ENCODE measurements at regions not wholly inside any gene's neighbourhood (a gene's known extent, or its start where the extent isn't known, plus 50 kb on each side); places are given as distances from the start of the nearest gene placed in this dataset.

- H3K27ac ChIP-seq (ENCODE audit: extremely low read length, insufficient read depth, low read length): no peak overlapping the region
- no peaks in the 10 kb centered on the region for H3K27me3 ChIP-seq (ENCODE audit: control insufficient read depth in 1 of 2, insufficient read depth in 2 of 2, low read length in 2 of 2)
- no peaks in the 10 kb centered on the region for H3K4me1 ChIP-seq (ENCODE audit: insufficient read depth, low read length)
- H3K36me3 ChIP-seq (replicated peaks in 1 of 2; ENCODE audit: control insufficient read depth in 1 of 2, insufficient read depth in 2 of 2, low read length in 2 of 2): no peaks in the 10 kb centered on the region
- H2AFZ ChIP-seq (ENCODE audit: low read length): no peak overlapping the region
- ChIA-PET POLR2A (no interaction called here), CTCF (ENCODE audit: low intra/inter-chr PET ratio, low total read pairs) (no interaction called here)
- DNase-seq (ENCODE audit: low spot score): no peak
- H3K4me2 ChIP-seq (ENCODE audit: low read depth, low read length): no peak overlapping the region
- in situ Hi-C loops (cut with HindIII; ENCODE audit: extremely low pct_ligation_motif_present, low pct_unique_long_range_greater_than_20kb): no loop called here
- no peak for FAIRE-seq
- H3K9ac ChIP-seq (ENCODE audit: insufficient read depth, low read depth, low read length): no peak overlapping the region
- H4K20me1 ChIP-seq (ENCODE audit: insufficient read depth, low read length): no peaks in the 10 kb centered on the region
- no peaks in the 10 kb centered on the region for H3K79me2 ChIP-seq (ENCODE audit: insufficient read depth, low read length)
- intact Hi-C loops (cut with micrococcal nuclease; ENCODE audit: unreplicated experiment): no loop called here
- no peak overlapping the region for H3K4me3 ChIP-seq (replicated peaks in 1 of 3; ENCODE audit: insufficient read depth in 1 of 3, low read depth in 2 of 3, low read length in 3 of 3)
- H3K9me3 ChIP-seq (ENCODE audit: low read length): no peaks in the 10 kb centered on the region
- no TSS peak for BruUV-seq (replicated peaks)
- 3% methylated on average over 3 of the region's 3 CpGs for WGBS (ENCODE audit: low lambda C conversion rate)
- TF ChIP-seq NFE2L2 (IDR thresholded peaks at IDR 0.05; ENCODE audit: low read length): peak; percentile 78
- no peak for TF ChIP-seq KAT8 (CRISPR knock-in tag; IDR thresholded peaks at IDR 0.05)
- no peak for ATAC-seq
Measured at GRCh38 chr20:52321396-52321795, 129.8 kb upstream of the ZFP64 start.

- DNase-seq (ENCODE audit: low spot score) (no peak), FAIRE-seq (no peak), ATAC-seq (no peak)
- BruUV-seq (replicated peaks): no TSS peak
- H4K20me1 ChIP-seq (ENCODE audit: insufficient read depth, low read length): no peaks in the 10 kb centered on the region
- intact Hi-C loops (cut with micrococcal nuclease; ENCODE audit: unreplicated experiment): no loop called here
- no peaks in the 10 kb centered on the region for H3K27me3 ChIP-seq (ENCODE audit: control insufficient read depth in 1 of 2, insufficient read depth in 2 of 2, low read length in 2 of 2)
- WGBS (ENCODE audit: low lambda C conversion rate): 19% methylated on average over 6 of the region's 6 CpGs
- no peak overlapping the region for H3K4me3 ChIP-seq (replicated peaks in 1 of 3; ENCODE audit: insufficient read depth in 1 of 3, low read depth in 2 of 3, low read length in 3 of 3)
- H3K9ac ChIP-seq (ENCODE audit: insufficient read depth, low read depth, low read length): no peak overlapping the region
- H3K9me3 ChIP-seq (ENCODE audit: low read length): no peaks in the 10 kb centered on the region
- ChIA-PET CTCF (ENCODE audit: low intra/inter-chr PET ratio, low total read pairs) (no interaction called here), POLR2A (no interaction called here)
- in situ Hi-C loops (cut with HindIII; ENCODE audit: extremely low pct_ligation_motif_present, low pct_unique_long_range_greater_than_20kb): loop anchor here (10.0 kb wide), 1 partner anchor 896 kb away; no protein-coding TSS in a partner anchor
- H3K4me1 ChIP-seq (ENCODE audit: insufficient read depth, low read length): peaks cover 3% of the 10 kb centered on the region; the same call in 1 of the 2 replicates
- H2AFZ ChIP-seq (ENCODE audit: low read length): no peak overlapping the region
- H3K36me3 ChIP-seq (replicated peaks in 1 of 2; ENCODE audit: control insufficient read depth in 1 of 2, insufficient read depth in 2 of 2, low read length in 2 of 2): no peaks in the 10 kb centered on the region
- no peak overlapping the region for H3K27ac ChIP-seq (ENCODE audit: extremely low read length, insufficient read depth, low read length)
- no peak overlapping the region for H3K4me2 ChIP-seq (ENCODE audit: low read depth, low read length)
- no peaks in the 10 kb centered on the region for H3K79me2 ChIP-seq (ENCODE audit: insufficient read depth, low read length)
- TF ChIP-seq SMARCE1 (IDR thresholded peaks at IDR 0.05; ENCODE audit: borderline replicate concordance) (no peak), ZNF546 (CRISPR knock-in tag; conservative IDR thresholded peaks at IDR 0.05) (no peak), SMAD1 (CRISPR knock-in tag; IDR thresholded peaks at IDR 0.05; ENCODE audit: borderline replicate concordance, low read depth) (no peak), SP5 (CRISPR knock-in tag; IDR thresholded peaks at IDR 0.05; ENCODE audit: borderline replicate concordance, low read depth) (no peak), ZMYM3 (CRISPR knock-in tag; IDR thresholded peaks at IDR 0.05) (no peak), ZNF674 (CRISPR knock-in tag; IDR thresholded peaks at IDR 0.05; ENCODE audit: low read depth) (no peak), LCORL (IDR thresholded peaks at IDR 0.05) (no peak), LCORL (CRISPR knock-in tag; IDR thresholded peaks at IDR 0.05) (no peak), ISX (CRISPR knock-in tag; conservative IDR thresholded peaks at IDR 0.05) (no peak), TFE3 (CRISPR knock-in tag; IDR thresholded peaks at IDR 0.05) (no peak), ZNF879 (CRISPR knock-in tag; IDR thresholded peaks at IDR 0.05) (no peak), GTF2F1 (IDR thresholded peaks at IDR 0.05; ENCODE audit: low read length) (no peak)
- TF ChIP-seq, protein P1, sequence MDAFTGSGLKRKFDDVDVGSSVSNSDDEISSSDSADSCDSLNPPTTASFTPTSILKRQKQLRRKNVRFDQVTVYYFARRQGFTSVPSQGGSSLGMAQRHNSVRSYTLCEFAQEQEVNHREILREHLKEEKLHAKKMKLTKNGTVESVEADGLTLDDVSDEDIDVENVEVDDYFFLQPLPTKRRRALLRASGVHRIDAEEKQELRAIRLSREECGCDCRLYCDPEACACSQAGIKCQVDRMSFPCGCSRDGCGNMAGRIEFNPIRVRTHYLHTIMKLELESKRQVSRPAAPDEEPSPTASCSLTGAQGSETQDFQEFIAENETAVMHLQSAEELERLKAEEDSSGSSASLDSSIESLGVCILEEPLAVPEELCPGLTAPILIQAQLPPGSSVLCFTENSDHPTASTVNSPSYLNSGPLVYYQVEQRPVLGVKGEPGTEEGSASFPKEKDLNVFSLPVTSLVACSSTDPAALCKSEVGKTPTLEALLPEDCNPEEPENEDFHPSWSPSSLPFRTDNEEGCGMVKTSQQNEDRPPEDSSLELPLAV (CRISPR knock-in tag; conservative IDR thresholded peaks at IDR 0.05; ENCODE audit: low read depth): no peak
- TF ChIP-seq, protein P2, sequence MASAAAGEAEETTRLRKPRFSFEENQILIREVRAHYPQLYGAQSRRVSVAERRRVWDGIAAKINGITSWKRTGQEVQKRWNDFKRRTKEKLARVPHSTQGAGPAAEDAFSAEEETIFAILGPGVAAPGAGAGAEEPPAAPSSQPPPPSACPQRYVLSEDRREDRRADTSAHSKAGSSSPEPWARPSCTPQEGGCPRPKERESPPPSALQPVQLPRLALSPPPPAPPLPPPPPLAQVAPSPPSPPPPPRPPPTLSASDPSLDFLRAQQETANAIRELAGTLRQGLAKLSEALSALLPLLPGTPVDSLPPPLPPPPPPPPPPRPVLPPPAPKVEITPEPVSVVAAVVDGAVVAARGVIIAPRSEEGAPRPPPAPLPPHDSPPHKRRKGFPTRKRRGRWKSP (CRISPR knock-in tag; IDR thresholded peaks at IDR 0.05): no peak
Measured at GRCh38 chr20:52318651-52319050, 127.1 kb upstream of the ZFP64 start.
